Liver (tissue), 7 donors: ENCODE measurements at regions not wholly inside any gene's neighbourhood (a gene's known extent, or its start where the extent isn't known, plus 50 kb on each side); places are given as distances from the start of the nearest gene placed in this dataset.

ENCODE experiments used
- DNase-seq: peaks from one replicate; pipeline ENCODE4 v3.0.0-alpha.2; 2017; ENCODE audit warnings: low spot score
- H3K27ac ChIP-seq, 2 donors: one replicate each; pipeline ENCODE4 v1.7.0; 2013; ENCODE audit warnings: inconsistent platforms in 2 of 2, low read length in 2 of 2, control low read depth in 1 of 2, low read depth in 1 of 2, mild to moderate bottlenecking in 1 of 2
- H3K27me3 ChIP-seq, 4 donors: one replicate each; pipeline versions ENCODE4 v1.6.1 to v1.7.0; 2013; ENCODE audit warnings: low read length in 3 of 4, inconsistent platforms in 1 of 4, mild to moderate bottlenecking in 1 of 4, moderate library complexity in 1 of 4; ENCODE audit not compliant: control insufficient read depth in 4 of 4, insufficient read depth in 4 of 4
- H3K36me3 ChIP-seq, 4 donors: one replicate each; pipeline versions ENCODE4 v1.6.1 to v1.7.0; 2013; ENCODE audit warnings: low read length in 3 of 4, mild to moderate bottlenecking in 3 of 4, low read depth in 1 of 4, moderate library complexity in 1 of 4; ENCODE audit not compliant: control insufficient read depth in 4 of 4, insufficient read depth in 3 of 4
- H3K4me1 ChIP-seq, 4 donors: one replicate each; pipeline versions ENCODE4 v1.6.1 to v1.7.0; 2013; ENCODE audit warnings: low read length in 3 of 4, mild to moderate bottlenecking in 3 of 4, moderate library complexity in 1 of 4; ENCODE audit not compliant: control insufficient read depth in 4 of 4, insufficient read depth in 4 of 4
- H3K4me3 ChIP-seq, 3 donors: one replicate each; pipeline versions ENCODE4 v1.6.1 to v1.7.0; 2013; ENCODE audit warnings: low read length in 3 of 3, control low read depth in 1 of 3, low read depth in 1 of 3, mild to moderate bottlenecking in 1 of 3
- H3K9ac ChIP-seq, 2 donors: one replicate each; pipeline ENCODE4 v1.7.0; 2013; ENCODE audit warnings: low read length in 2 of 2, mild to moderate bottlenecking in 2 of 2, moderate library complexity in 2 of 2, control low read depth in 1 of 2, low read depth in 1 of 2
- H3K9me3 ChIP-seq, 4 donors: one replicate each; pipeline versions ENCODE4 v1.6.1 to v1.7.0; 2013; ENCODE audit warnings: low read length in 3 of 4; ENCODE audit not compliant: control insufficient read depth in 4 of 4
- EGR1 ChIP-seq, 2 donors: IDR thresholded peaks; 2 replicates each; pipeline ENCODE4 v1.6.1; 2016 to 2018; ENCODE audit warnings: antibody characterized with exemption in 2 of 2, low read depth in 2 of 2
- FOXA1 ChIP-seq: IDR thresholded peaks from 2 replicates; pipeline ENCODE4 v1.6.1; 2016; ENCODE audit warnings: antibody characterized with exemption
- FOXA2 ChIP-seq: IDR thresholded peaks from 2 replicates; pipeline ENCODE4 v1.6.1; 2016; ENCODE audit warnings: antibody characterized with exemption
- GABPA ChIP-seq, 2 donors: IDR thresholded peaks in 1 of 2; conservative IDR thresholded peaks in 1 of 2; 2 replicates each; pipeline ENCODE4 v1.6.1; 2016; ENCODE audit warnings: antibody characterized with exemption in 2 of 2, mild to moderate bottlenecking in 1 of 2, moderate library complexity in 1 of 2
- HNF4A ChIP-seq, 2 donors: conservative IDR thresholded peaks; 2 replicates each; pipeline ENCODE4 v1.6.1; 2016; ENCODE audit warnings: antibody characterized with exemption in 2 of 2, mild to moderate bottlenecking in 2 of 2
- JUND ChIP-seq, 2 donors: IDR thresholded peaks; 2 replicates each; pipeline ENCODE4 v1.6.1; 2016; ENCODE audit warnings: antibody characterized with exemption in 2 of 2
- NR2F2 ChIP-seq: IDR thresholded peaks from 2 replicates; pipeline ENCODE4 v1.6.1; 2016; ENCODE audit warnings: antibody characterized with exemption
- RAD21 ChIP-seq, 2 donors: IDR thresholded peaks; 2 replicates each; pipeline ENCODE4 v1.6.1; 2016; ENCODE audit warnings: antibody characterized with exemption in 2 of 2, mild to moderate bottlenecking in 2 of 2
- RXRA ChIP-seq, 2 donors: IDR thresholded peaks; 2 replicates each; pipeline ENCODE4 v1.6.1; 2017 to 2018; ENCODE audit warnings: antibody characterized with exemption in 2 of 2, mild to moderate bottlenecking in 1 of 2
- SP1 ChIP-seq: IDR thresholded peaks from 2 replicates; pipeline ENCODE4 v1.6.1; 2018; ENCODE audit warnings: antibody characterized with exemption, mild to moderate bottlenecking
- TAF1 ChIP-seq: conservative IDR thresholded peaks from 2 replicates; pipeline ENCODE4 v1.6.1; 2016; ENCODE audit warnings: antibody characterized with exemption, mild to moderate bottlenecking
- YY1 ChIP-seq: IDR thresholded peaks from 2 replicates; pipeline ENCODE4 v1.6.1; 2016; ENCODE audit warnings: antibody characterized with exemption, mild to moderate bottlenecking
- WGBS: extraction: QIAGEN DNeasy Blood & Tissue Kit; methylation state at CpG from one replicate; pipeline ENCODE4 v1.1.7; 2013; 5-methylcytosine and 5-hydroxymethylcytosine counted together
- TF ChIP-seq, protein P1 (sequence below): IDR thresholded peaks from 2 replicates; pipeline ENCODE4 v1.6.1; 2016; ENCODE audit warnings: antibody characterized with exemption
- TF ChIP-seq, protein P2 (sequence below): IDR thresholded peaks from 2 replicates; pipeline ENCODE4 v1.6.1; 2016; ENCODE audit warnings: antibody characterized with exemption, mild to moderate bottlenecking
- TF ChIP-seq, protein P3 (sequence below): IDR thresholded peaks from 2 replicates; pipeline ENCODE4 v1.6.1; 2016; ENCODE audit warnings: antibody characterized with exemption
- TF ChIP-seq, protein P4 (sequence below): IDR thresholded peaks from 2 replicates; pipeline ENCODE4 v1.6.1; 2016; ENCODE audit warnings: antibody characterized with exemption
- donor health status: healthy.
- donor health status: healthy.
- donor health status: healthy.
- donor health status: healthy.

DNA sequence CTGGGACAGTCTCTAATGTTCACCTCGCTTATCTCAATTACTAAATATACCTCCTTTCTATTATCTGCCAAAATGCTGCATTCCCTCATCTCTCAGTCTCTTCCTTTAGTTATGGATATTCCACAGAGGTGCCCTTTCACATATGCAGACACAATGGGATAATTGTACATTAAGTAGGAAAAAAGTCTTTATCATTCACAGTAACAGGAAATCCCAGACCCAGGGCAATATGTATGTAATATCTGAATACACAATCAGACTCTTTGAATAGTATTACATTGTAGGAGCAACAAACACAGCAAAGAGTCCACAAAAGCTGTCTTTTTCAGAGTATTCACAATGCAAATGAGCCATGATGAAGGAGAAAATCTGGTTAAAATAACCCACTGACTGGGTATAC, 1399.0 kb upstream of the ZEB2 start:
- Histone ChIP-seq H3K36me3 (no peaks in the 10 kb centered on the region), H3K27me3 (no peaks in the 10 kb centered on the region), H3K9ac (no peak overlapping the region), H3K9me3 (no peaks in the 10 kb centered on the region), H3K4me3 (no peak overlapping the region), H3K4me1 (no peaks in the 10 kb centered on the region), H3K27ac (no peak overlapping the region)
- TF ChIP-seq, protein P1, sequence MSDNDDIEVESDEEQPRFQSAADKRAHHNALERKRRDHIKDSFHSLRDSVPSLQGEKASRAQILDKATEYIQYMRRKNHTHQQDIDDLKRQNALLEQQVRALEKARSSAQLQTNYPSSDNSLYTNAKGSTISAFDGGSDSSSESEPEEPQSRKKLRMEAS: no peak
- TF ChIP-seq, protein P2, sequence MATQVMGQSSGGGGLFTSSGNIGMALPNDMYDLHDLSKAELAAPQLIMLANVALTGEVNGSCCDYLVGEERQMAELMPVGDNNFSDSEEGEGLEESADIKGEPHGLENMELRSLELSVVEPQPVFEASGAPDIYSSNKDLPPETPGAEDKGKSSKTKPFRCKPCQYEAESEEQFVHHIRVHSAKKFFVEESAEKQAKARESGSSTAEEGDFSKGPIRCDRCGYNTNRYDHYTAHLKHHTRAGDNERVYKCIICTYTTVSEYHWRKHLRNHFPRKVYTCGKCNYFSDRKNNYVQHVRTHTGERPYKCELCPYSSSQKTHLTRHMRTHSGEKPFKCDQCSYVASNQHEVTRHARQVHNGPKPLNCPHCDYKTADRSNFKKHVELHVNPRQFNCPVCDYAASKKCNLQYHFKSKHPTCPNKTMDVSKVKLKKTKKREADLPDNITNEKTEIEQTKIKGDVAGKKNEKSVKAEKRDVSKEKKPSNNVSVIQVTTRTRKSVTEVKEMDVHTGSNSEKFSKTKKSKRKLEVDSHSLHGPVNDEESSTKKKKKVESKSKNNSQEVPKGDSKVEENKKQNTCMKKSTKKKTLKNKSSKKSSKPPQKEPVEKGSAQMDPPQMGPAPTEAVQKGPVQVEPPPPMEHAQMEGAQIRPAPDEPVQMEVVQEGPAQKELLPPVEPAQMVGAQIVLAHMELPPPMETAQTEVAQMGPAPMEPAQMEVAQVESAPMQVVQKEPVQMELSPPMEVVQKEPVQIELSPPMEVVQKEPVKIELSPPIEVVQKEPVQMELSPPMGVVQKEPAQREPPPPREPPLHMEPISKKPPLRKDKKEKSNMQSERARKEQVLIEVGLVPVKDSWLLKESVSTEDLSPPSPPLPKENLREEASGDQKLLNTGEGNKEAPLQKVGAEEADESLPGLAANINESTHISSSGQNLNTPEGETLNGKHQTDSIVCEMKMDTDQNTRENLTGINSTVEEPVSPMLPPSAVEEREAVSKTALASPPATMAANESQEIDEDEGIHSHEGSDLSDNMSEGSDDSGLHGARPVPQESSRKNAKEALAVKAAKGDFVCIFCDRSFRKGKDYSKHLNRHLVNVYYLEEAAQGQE: no peak
- 84% methylated on average over 1 of the region's 1 CpG for WGBS
- DNase-seq: no peak

DNA sequence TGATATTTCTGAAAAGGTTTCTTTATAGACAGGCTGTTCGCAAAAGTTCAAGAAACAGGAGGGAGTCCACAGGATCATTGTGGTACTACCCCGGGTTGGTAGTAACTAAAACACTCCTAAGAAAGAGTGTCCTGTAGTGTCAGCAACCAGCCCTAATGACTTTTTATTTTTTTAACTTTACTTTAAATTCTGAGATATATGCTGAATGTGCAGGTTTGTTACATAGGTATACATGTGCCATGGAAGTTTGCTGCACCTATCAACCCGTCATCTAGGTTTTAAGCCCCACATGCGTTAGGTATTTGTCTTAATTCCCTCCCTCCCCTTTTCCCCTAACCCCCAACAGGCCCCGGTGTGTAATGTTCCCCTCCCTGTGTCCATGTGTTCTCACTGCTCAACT, 1396.9 kb upstream of the ZEB2 start:
- TF ChIP-seq, protein P3, sequence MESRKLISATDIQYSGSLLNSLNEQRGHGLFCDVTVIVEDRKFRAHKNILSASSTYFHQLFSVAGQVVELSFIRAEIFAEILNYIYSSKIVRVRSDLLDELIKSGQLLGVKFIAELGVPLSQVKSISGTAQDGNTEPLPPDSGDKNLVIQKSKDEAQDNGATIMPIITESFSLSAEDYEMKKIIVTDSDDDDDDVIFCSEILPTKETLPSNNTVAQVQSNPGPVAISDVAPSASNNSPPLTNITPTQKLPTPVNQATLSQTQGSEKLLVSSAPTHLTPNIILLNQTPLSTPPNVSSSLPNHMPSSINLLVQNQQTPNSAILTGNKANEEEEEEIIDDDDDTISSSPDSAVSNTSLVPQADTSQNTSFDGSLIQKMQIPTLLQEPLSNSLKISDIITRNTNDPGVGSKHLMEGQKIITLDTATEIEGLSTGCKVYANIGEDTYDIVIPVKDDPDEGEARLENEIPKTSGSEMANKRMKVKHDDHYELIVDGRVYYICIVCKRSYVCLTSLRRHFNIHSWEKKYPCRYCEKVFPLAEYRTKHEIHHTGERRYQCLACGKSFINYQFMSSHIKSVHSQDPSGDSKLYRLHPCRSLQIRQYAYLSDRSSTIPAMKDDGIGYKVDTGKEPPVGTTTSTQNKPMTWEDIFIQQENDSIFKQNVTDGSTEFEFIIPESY: no peak
- TF ChIP-seq FOXA2: no peak
- no peak for TF ChIP-seq FOXA1
- no peak for TF ChIP-seq GABPA (IDR thresholded peaks at IDR 0.05 in 1 of 2, conservative IDR thresholded peaks at IDR 0.05 in 1 of 2)
- TF ChIP-seq, protein P4, sequence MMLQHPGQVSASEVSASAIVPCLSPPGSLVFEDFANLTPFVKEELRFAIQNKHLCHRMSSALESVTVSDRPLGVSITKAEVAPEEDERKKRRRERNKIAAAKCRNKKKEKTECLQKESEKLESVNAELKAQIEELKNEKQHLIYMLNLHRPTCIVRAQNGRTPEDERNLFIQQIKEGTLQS: no peak
- no peak for TF ChIP-seq EGR1 (IDR thresholded peaks at IDR 0.05; ENCODE audit: low read depth in 2 of 2)
- TF ChIP-seq JUND (IDR thresholded peaks at IDR 0.05): no peak
- TF ChIP-seq NR2F2: no peak
- TF ChIP-seq TAF1: no peak
- no peak for TF ChIP-seq SP1
- TF ChIP-seq, protein P2: no peak
- no peak for TF ChIP-seq RXRA (IDR thresholded peaks at IDR 0.05)
- TF ChIP-seq, protein P1: no peak
- no peak for TF ChIP-seq HNF4A (conservative IDR thresholded peaks at IDR 0.05)
- no peak for TF ChIP-seq YY1
- TF ChIP-seq RAD21 (IDR thresholded peaks at IDR 0.05): no peak
- no peak for DNase-seq
- Histone ChIP-seq H3K9ac (no peak overlapping the region), H3K4me1 (no peaks in the 10 kb centered on the region), H3K36me3 (no peaks in the 10 kb centered on the region), H3K27ac (no peak overlapping the region), H3K9me3 (no peaks in the 10 kb centered on the region), H3K27me3 (no peaks in the 10 kb centered on the region), H3K4me3 (no peak overlapping the region)
- WGBS: 95% methylated on average over 5 of the region's 5 CpGs
